BLaER1 treated with 17β-estradiol and CSF1 and Interleukin-3, amounts not matched to agents 10 nM and 100 nM (cell line): ENCODE measurements at regions not wholly inside any gene's neighbourhood (a gene's known extent, or its start where the extent isn't known, plus 50 kb on each side); places are given as distances from the start of the nearest gene placed in this dataset.
A peak's percentile ranks its signal among the peaks of the same experiment; 100 is the strongest.

ENCODE experiments used
- H3K27ac ChIP-seq, 11 experiments: shearing (Covaris generic); formaldehyde crosslinking; 2 replicates each; pipeline ENCODE4 v1.8.1; 2022
- H3K27me3 ChIP-seq, 11 experiments: shearing (Covaris generic); formaldehyde crosslinking; 2 replicates each; pipeline ENCODE4 v1.8.1; 2022
- H3K36me3 ChIP-seq, 11 experiments: shearing (Covaris generic); formaldehyde crosslinking; 2 replicates each; pipeline ENCODE4 v1.8.1; 2022
- H3K4me1 ChIP-seq, 10 experiments: shearing (Covaris generic); formaldehyde crosslinking; 2 replicates each; pipeline ENCODE4 v1.8.1; 2022
- H3K4me2 ChIP-seq, 11 experiments: shearing (Covaris generic); formaldehyde crosslinking; 2 replicates each; pipeline ENCODE4 v1.8.1; 2022
- H3K4me3 ChIP-seq, 10 experiments: shearing (Covaris generic); formaldehyde crosslinking; 2 replicates each; pipeline ENCODE4 v1.8.1; 2022
- H3K9ac ChIP-seq, 11 experiments: shearing (Covaris generic); formaldehyde crosslinking; 2 replicates each; pipeline ENCODE4 v1.8.1; 2022
- H3K9me3 ChIP-seq, 11 experiments: shearing (Covaris generic); formaldehyde crosslinking; replicated peaks in 1 of 11; 2 replicates each; pipeline ENCODE4 v1.8.1; 2022
- H4K20me1 ChIP-seq, 11 experiments: shearing (Covaris generic); formaldehyde crosslinking; 2 replicates each; pipeline ENCODE4 v1.8.1; 2022
- Cebpa-rat ChIP-seq, 11 experiments: shearing (Covaris generic); IDR thresholded peaks; 2 replicates each; pipeline ENCODE4 v1.8.1; 2022

GRCh38 chr2:228409493-228409892, 228.0 kb upstream of the SPHKAP start:
- no peak for TF ChIP-seq Cebpa-rat (IDR thresholded peaks at IDR 0.05)
- H3K4me1 ChIP-seq, result no peaks in the 10 kb centered on the region
- no peaks in the 10 kb centered on the region for H3K36me3 ChIP-seq
- H3K4me3 ChIP-seq, result no peak overlapping the region
- H3K27ac ChIP-seq, result no peak overlapping the region
- H3K4me2 ChIP-seq, result no peak overlapping the region
- H4K20me1 ChIP-seq, result no peaks in the 10 kb centered on the region
- H3K9ac ChIP-seq, result no peak overlapping the region
- no peaks in the 10 kb centered on the region for H3K27me3 ChIP-seq
- H3K9me3 ChIP-seq, result peaks cover 0 to 6% (median 0%) of the 10 kb centered on the region in 11 experiments; a peak in 2 of 22 replicates

GRCh38 chr2:228408529-228409227, 227.2 kb upstream of the SPHKAP start:
- no peaks in the 10 kb centered on the region for H3K4me1 ChIP-seq
- H3K4me2 ChIP-seq, result no peak overlapping the region
- no peak overlapping the region for H3K9ac ChIP-seq
- H3K4me3 ChIP-seq, result no peak overlapping the region
- H3K27me3 ChIP-seq, result no peaks in the 10 kb centered on the region
- peaks cover 0 to 6% (median 0%) of the 10 kb centered on the region in 11 experiments; a peak in 2 of 22 replicates for H3K9me3 ChIP-seq
- no peak overlapping the region for H3K27ac ChIP-seq
- H3K36me3 ChIP-seq, result no peaks in the 10 kb centered on the region
- TF ChIP-seq Cebpa-rat (IDR thresholded peaks at IDR 0.05), result no peak
- no peaks in the 10 kb centered on the region for H4K20me1 ChIP-seq

GRCh38 chr2:228407821-228408220, 226.3 kb upstream of the SPHKAP start:
- H3K36me3 ChIP-seq, result no peaks in the 10 kb centered on the region
- no peaks in the 10 kb centered on the region for H4K20me1 ChIP-seq
- no peak overlapping the region for H3K27ac ChIP-seq
- H3K27me3 ChIP-seq, result no peaks in the 10 kb centered on the region
- no peaks in the 10 kb centered on the region for H3K4me1 ChIP-seq
- H3K9me3 ChIP-seq, result peaks cover 0 to 6% (median 0%) of the 10 kb centered on the region in 11 experiments; a peak in 2 of 22 replicates
- H3K4me2 ChIP-seq, result no peak overlapping the region
- TF ChIP-seq Cebpa-rat (IDR thresholded peaks at IDR 0.05), result no peak
- H3K4me3 ChIP-seq, result no peak overlapping the region
- H3K9ac ChIP-seq, result no peak overlapping the region

GRCh38 chr2:228401065-228401912, 219.8 kb upstream of the SPHKAP start:
- H3K27me3 ChIP-seq, result no peaks in the 10 kb centered on the region
- peaks cover 7 to 30% (median 11%) of the 10 kb centered on the region in 11 experiments; a peak in 20 of 22 replicates for H3K9me3 ChIP-seq
- H3K4me1 ChIP-seq, result peaks cover 0 to 13% (median 3%) of the 10 kb centered on the region in 10 experiments; a peak in 9 of 20 replicates
- H3K4me2 ChIP-seq, result peak overlapping the region in 4 of 11 experiments; percentile 6 to 35 (median 18); a peak in 7 of 22 replicates
- no peaks in the 10 kb centered on the region for H3K36me3 ChIP-seq
- no peaks in the 10 kb centered on the region for H4K20me1 ChIP-seq
- H3K4me3 ChIP-seq, result no peak overlapping the region
- no peak overlapping the region for H3K27ac ChIP-seq
- H3K9ac ChIP-seq, result no peak overlapping the region
- no peak for TF ChIP-seq Cebpa-rat (IDR thresholded peaks at IDR 0.05)

- Histone ChIP-seq H3K9ac (no peak overlapping the region), H3K4me1 (no peaks in the 10 kb centered on the region), H3K36me3 (no peaks in the 10 kb centered on the region), H3K27ac (no peak overlapping the region), H3K4me2 (no peak overlapping the region), H3K27me3 (no peaks in the 10 kb centered on the region), H4K20me1 (no peaks in the 10 kb centered on the region), H3K9me3 (peaks cover 0 to 6% (median 0%) of the 10 kb centered on the region in 11 experiments; a peak in 2 of 22 replicates), H3K4me3 (no peak overlapping the region)
- TF ChIP-seq Cebpa-rat (IDR thresholded peaks at IDR 0.05), result no peak
Observed at GRCh38 chr2:228387776-228388175, 206.3 kb upstream of the SPHKAP start.

- H3K9me3 ChIP-seq, result no peaks in the 10 kb centered on the region
- no peak overlapping the region for H3K9ac ChIP-seq
- TF ChIP-seq Cebpa-rat (IDR thresholded peaks at IDR 0.05), result no peak
- no peak overlapping the region for H3K4me2 ChIP-seq
- peaks cover 0 to 20% (median 9%) of the 10 kb centered on the region in 10 experiments; a peak in 10 of 20 replicates for H3K4me1 ChIP-seq
- H3K36me3 ChIP-seq, result no peaks in the 10 kb centered on the region
- H3K4me3 ChIP-seq, result no peak overlapping the region
- no peaks in the 10 kb centered on the region for H3K27me3 ChIP-seq
- no peak overlapping the region for H3K27ac ChIP-seq
- H4K20me1 ChIP-seq, result no peaks in the 10 kb centered on the region
Observed at GRCh38 chr2:228378696-228379425, 197.4 kb upstream of the SPHKAP start.

- Histone ChIP-seq H3K36me3 (no peaks in the 10 kb centered on the region), H3K9ac (no peak overlapping the region; a peak in 1 of 22 replicates), H3K4me1 (peaks cover 0 to 20% (median 9%) of the 10 kb centered on the region in 10 experiments; a peak in 10 of 20 replicates), H3K4me2 (peak overlapping the region in 8 of 11 experiments; percentile 4 to 59 (median 39); a peak in 13 of 22 replicates), H3K27ac (peak overlapping the region in 3 of 11 experiments; percentile 1 to 40 (median 22); a peak in 3 of 22 replicates), H3K27me3 (no peaks in the 10 kb centered on the region), H3K4me3 (no peak overlapping the region), H3K9me3 (no peaks in the 10 kb centered on the region), H4K20me1 (no peaks in the 10 kb centered on the region)
- TF ChIP-seq Cebpa-rat (IDR thresholded peaks at IDR 0.05), result no peak
Observed at GRCh38 chr2:228378233-228378632, 196.7 kb upstream of the SPHKAP start.

- H3K9me3 ChIP-seq, result no peaks in the 10 kb centered on the region
- H3K36me3 ChIP-seq, result no peaks in the 10 kb centered on the region
- peak overlapping the region in 1 of 11 experiments; percentile 5; a peak in 3 of 22 replicates for H3K9ac ChIP-seq
- no peaks in the 10 kb centered on the region for H3K27me3 ChIP-seq
- H3K4me3 ChIP-seq, result no peak overlapping the region
- peak overlapping the region in 2 of 11 experiments; percentile 1 to 22; a peak in 3 of 22 replicates for H3K27ac ChIP-seq
- H3K4me1 ChIP-seq, result peaks cover 0 to 20% (median 11%) of the 10 kb centered on the region in 10 experiments; a peak in 10 of 20 replicates
- no peak for TF ChIP-seq Cebpa-rat (IDR thresholded peaks at IDR 0.05)
- no peaks in the 10 kb centered on the region for H4K20me1 ChIP-seq
- peak overlapping the region; percentile 3 to 59 (median 40); a peak in 20 of 22 replicates for H3K4me2 ChIP-seq
Observed at GRCh38 chr2:228377533-228377932, 196.0 kb upstream of the SPHKAP start.
